Pancreas (tissue), 10 donors: ENCODE measurements at regions not wholly inside any gene's neighbourhood (a gene's known extent, or its start where the extent isn't known, plus 50 kb on each side); places are given as distances from the start of the nearest gene placed in this dataset.

Experiments
- ATAC-seq, 4 donors: fragments of 200-7000 bp; cut with Tn5 transposase; one replicate each; pipeline versions ENCODE4 v1.8.0 to v1.9.1; 2020; ENCODE audit warnings: mild to moderate bottlenecking in 4 of 4, moderate library complexity in 4 of 4
- DNase-seq, 6 donors: peaks; one replicate each; pipeline ENCODE4 v3.0.0-alpha.2; 2020
- FAIRE-seq: peaks from 2 replicates; lab custom pipeline; 2012; peaks lifted over from hg19 to GRCh38; lab: Jason Lieb, UNC
- H3K27ac ChIP-seq, 4 donors: fragments of 200-600 bp; sonication (generic); 1 replicate in 3 of 4; 2 replicates in 1 of 4; pipeline versions ENCODE4 v1.5.0 to v1.8.0; 2020
- H3K27me3 ChIP-seq, 4 donors: fragments of 200-600 bp; one replicate each; pipeline ENCODE4 v1.8.0; 2021
- H3K36me3 ChIP-seq, 3 donors: fragments of 200-600 bp; sonication (generic) in 1 of 3; one replicate each; pipeline versions ENCODE4 v1.5.0 to v1.8.0; 2020 to 2021
- H3K4me1 ChIP-seq, 3 donors: fragments of 200-600 bp; one replicate each; pipeline ENCODE4 v1.8.0; 2021
- H3K4me3 ChIP-seq, 4 donors: fragments of 200-600 bp; sonication (generic) in 2 of 4; one replicate each; pipeline versions ENCODE4 v1.5.0 to v1.8.0; 2020 to 2021
- H3K9me3 ChIP-seq, 4 donors: fragments of 200-600 bp; one replicate each; pipeline ENCODE4 v1.8.0; 2021
- WGBS, 2 donors: extraction: QIAGEN DNeasy Blood & Tissue Kit; methylation state at CpG; one replicate each; pipeline ENCODE4 v1.1.7; 2013; 5-methylcytosine and 5-hydroxymethylcytosine counted together
- intact Hi-C, 3 donors: fragments of 100-400 bp; cut with DNase I; formaldehyde crosslinking; loops; one replicate each; pipeline versions ENCODE4 v1.11.1 to v1.14.2; 2022
- TF ChIP-seq, protein P1 (sequence below), 4 donors: fragments of 200-600 bp; sonication (generic) in 3 of 4; IDR thresholded peaks; one replicate each; pipeline versions ENCODE4 v1.5.0 to v1.8.0; 2021; ENCODE audit warnings: antibody characterized with exemption in 4 of 4
- donor health status: healthy with polysubstance abuse.
- donor health status: DM: no; HTN: no; CAD: no; lungs with moderate emphysema.
- donor health status: DM: no; HTN: no; CAD: no.
- donor health status: control.
- donor health status: control.
- donor health status: Bipolar disorder and iron deficiency.
- donor health status: DM: yes; HTN: yes; CAD: no.
- donor health status: DM: no; HTN: no; CAD: no.
- donor health status: DM: no; HTN: no; CAD: no.
- donor health status: DM: yes; HTN: yes; CAD: no.

DNA sequence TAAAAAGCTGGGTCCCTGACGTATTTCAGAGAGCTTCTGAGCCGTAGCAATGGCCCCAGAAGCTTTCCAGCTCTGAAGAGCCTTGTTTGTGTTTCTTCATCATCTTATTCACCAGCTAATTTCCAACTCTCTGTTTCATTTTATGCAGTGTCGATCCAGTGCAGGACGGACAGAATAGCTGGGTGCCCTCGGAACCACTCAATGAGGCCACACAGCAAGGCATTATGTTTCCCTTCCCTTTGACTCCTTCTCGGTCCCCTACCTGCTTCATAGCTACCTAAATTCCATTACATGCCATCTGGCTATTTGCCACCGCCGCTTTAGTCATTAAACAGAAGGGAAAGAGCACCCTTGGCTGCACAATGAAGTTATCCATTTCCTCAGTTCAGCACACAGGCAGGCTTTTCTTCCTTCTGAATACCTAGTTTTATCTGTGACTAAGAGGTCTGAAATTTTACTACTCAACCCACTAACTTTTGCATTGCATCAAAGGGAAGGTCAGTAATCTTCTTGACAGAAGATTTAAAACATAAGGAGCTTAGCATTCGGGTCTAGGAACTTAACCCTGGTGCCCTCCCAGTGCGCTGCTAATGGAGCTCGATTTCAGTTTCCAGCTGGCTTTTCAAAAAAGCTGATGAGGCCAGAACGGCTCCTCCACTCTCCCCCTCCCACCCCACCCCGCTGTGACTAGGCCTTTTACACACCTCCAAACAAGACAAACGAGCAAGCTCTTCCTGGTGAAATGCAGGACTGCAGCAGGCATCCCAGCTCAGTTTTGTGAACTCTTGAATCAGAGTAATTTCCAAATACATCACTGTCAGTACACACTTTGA lies 176.8 kb downstream of the GXYLT1 start:
- no peak for FAIRE-seq

GRCh38 chr12:41966916-41967315 lies 177.8 kb downstream of the GXYLT1 start:
- Histone ChIP-seq H3K4me3 (no peak overlapping the region), H3K9me3 (no peaks in the 10 kb centered on the region), H3K27ac (no peak overlapping the region), H3K36me3 (no peaks in the 10 kb centered on the region), H3K27me3 (no peaks in the 10 kb centered on the region), H3K4me1 (no peaks in the 10 kb centered on the region)
- ATAC-seq (no peak), DNase-seq (no peak), FAIRE-seq (no peak)
- TF ChIP-seq, protein P1, sequence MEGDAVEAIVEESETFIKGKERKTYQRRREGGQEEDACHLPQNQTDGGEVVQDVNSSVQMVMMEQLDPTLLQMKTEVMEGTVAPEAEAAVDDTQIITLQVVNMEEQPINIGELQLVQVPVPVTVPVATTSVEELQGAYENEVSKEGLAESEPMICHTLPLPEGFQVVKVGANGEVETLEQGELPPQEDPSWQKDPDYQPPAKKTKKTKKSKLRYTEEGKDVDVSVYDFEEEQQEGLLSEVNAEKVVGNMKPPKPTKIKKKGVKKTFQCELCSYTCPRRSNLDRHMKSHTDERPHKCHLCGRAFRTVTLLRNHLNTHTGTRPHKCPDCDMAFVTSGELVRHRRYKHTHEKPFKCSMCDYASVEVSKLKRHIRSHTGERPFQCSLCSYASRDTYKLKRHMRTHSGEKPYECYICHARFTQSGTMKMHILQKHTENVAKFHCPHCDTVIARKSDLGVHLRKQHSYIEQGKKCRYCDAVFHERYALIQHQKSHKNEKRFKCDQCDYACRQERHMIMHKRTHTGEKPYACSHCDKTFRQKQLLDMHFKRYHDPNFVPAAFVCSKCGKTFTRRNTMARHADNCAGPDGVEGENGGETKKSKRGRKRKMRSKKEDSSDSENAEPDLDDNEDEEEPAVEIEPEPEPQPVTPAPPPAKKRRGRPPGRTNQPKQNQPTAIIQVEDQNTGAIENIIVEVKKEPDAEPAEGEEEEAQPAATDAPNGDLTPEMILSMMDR (IDR thresholded peaks at IDR 0.05), result no peak
- intact Hi-C loops, result no loop called here
- WGBS, 2 donors, result 86 to 88% methylated on average over 2 of the region's 2 CpGs

More for the DNA sequence above, 176.8 kb downstream of the GXYLT1 start:
- no peak overlapping the region for H3K27ac ChIP-seq
- H3K4me1 ChIP-seq, result no peaks in the 10 kb centered on the region
- H3K36me3 ChIP-seq, result no peaks in the 10 kb centered on the region
- ATAC-seq (no peak), DNase-seq (no peak)
- 55 to 56% methylated on average over 14 of the region's 14 CpGs for WGBS, 2 donors
- intact Hi-C loops, result no loop called here
- no peaks in the 10 kb centered on the region for H3K27me3 ChIP-seq
- no peaks in the 10 kb centered on the region for H3K9me3 ChIP-seq
- TF ChIP-seq, protein P1 (IDR thresholded peaks at IDR 0.05), result no peak
- no peak overlapping the region for H3K4me3 ChIP-seq

DNA sequence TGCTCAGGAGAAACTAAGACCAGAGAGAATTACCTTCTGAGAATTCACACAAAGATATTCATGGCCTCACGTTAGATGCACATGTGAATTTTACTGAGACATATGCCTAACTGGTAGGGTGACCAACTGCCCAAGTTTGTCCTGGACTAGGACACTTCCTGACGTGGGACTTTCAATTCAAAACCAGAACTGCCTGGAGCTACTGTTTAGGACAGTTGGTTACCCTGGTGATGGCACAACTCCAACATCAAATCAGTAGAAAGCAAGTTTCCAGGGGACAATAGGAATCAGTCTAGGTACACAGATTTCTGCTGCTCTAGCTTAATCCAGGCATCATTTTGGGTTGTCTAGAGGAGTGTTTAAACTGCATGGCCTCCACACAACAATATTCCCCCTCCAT lies 178.7 kb downstream of the GXYLT1 start:
- FAIRE-seq (no peak), ATAC-seq (no peak), DNase-seq (no peak)
- Histone ChIP-seq H3K27me3 (no peaks in the 10 kb centered on the region), H3K4me3 (no peak overlapping the region), H3K36me3 (no peaks in the 10 kb centered on the region), H3K27ac (no peak overlapping the region), H3K9me3 (no peaks in the 10 kb centered on the region), H3K4me1 (no peaks in the 10 kb centered on the region)
- TF ChIP-seq, protein P1 (IDR thresholded peaks at IDR 0.05), result no peak
- WGBS, 2 donors, result 49 to 57% methylated on average over 2 of the region's 2 CpGs
- intact Hi-C loops, result no loop called here

GRCh38 chr12:41963398-41963797 lies 181.3 kb downstream of the GXYLT1 start:
- Histone ChIP-seq H3K4me3 (no peak overlapping the region), H3K27me3 (no peaks in the 10 kb centered on the region), H3K27ac (no peak overlapping the region), H3K9me3 (no peaks in the 10 kb centered on the region), H3K4me1 (no peaks in the 10 kb centered on the region), H3K36me3 (no peaks in the 10 kb centered on the region)
- no peak for ATAC-seq
- 55 to 78% methylated on average over 2 of the region's 2 CpGs for WGBS, 2 donors
- intact Hi-C loops, result no loop called here
- TF ChIP-seq, protein P1 (IDR thresholded peaks at IDR 0.05), result no peak
- FAIRE-seq, result no peak
- DNase-seq, result no peak

DNA sequence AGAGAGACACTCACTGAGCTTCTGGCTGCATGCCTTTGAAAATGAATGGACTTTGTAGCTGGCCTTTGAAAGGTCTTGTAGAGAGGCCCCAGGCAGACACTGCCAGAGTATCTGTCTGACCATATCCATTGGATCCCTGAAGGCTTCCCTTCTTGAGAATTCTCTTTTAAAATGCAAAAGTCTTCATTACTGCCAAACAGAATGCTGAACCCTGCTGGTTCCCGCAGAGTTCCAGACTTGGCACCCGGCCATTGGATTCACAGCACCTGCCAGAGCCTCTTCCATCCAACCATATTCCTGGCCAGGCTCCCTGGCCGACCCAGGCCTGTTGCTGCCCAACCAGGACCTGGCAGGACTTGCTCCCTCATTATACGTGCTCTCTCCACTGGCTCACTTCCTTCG lies 182.5 kb downstream of the GXYLT1 start:
- ATAC-seq, result no peak
- 50 to 61% methylated on average over 5 of the region's 5 CpGs for WGBS, 2 donors
- peak in 3 of 6 donors; percentile 12 to 64 (median 35) for DNase-seq
- TF ChIP-seq, protein P1 (IDR thresholded peaks at IDR 0.05), result no peak
- no peaks in the 10 kb centered on the region for H3K36me3 ChIP-seq
- H3K4me1 ChIP-seq, result no peaks in the 10 kb centered on the region
- H3K9me3 ChIP-seq, result no peaks in the 10 kb centered on the region
- H3K4me3 ChIP-seq, result no peak overlapping the region
- no peak for FAIRE-seq
- intact Hi-C loops, result no loop called here
- H3K27ac ChIP-seq, result no peak overlapping the region
- no peaks in the 10 kb centered on the region for H3K27me3 ChIP-seq
